NCI-H2107 (cell line): ENCODE measurements at regions not wholly inside any gene's neighbourhood (a gene's known extent, or its start where the extent isn't known, plus 50 kb on each side); places are given as distances from the start of the nearest gene placed in this dataset.
"Not testable (repeated sequence)": the region's sequence is repeated elsewhere in the genome, so short reads cannot be mapped to it uniquely, and the experiment has no call there.

Source experiments
- DNase-seq: peaks from one replicate; lab custom pipeline; 2025; lab: John Stamatoyannopoulos, UW

GRCh38 chrX:47776292-47777006, 60.3 kb upstream of the ZNF81 start:
- no peak for DNase-seq

GRCh38 chrX:47772764-47773163, 63.9 kb upstream of the ZNF81 start:
- no peak for DNase-seq

- DNase-seq, result no peak
Observed at GRCh38 chrX:47771473-47771872, 65.2 kb upstream of the ZNF81 start.

- not testable (repeated sequence) for DNase-seq
Observed at GRCh38 chrX:47762826-47763225, 73.9 kb upstream of the ZNF81 start.

GRCh38 chrX:47752685-47753084, 84.0 kb upstream of the ZNF81 start:
- DNase-seq, result no peak

- DNase-seq, result peak; percentile 8
Observed at GRCh38 chrX:47751670-47752069, 85.0 kb upstream of the ZNF81 start.

- DNase-seq, result no peak
Observed at GRCh38 chrX:47749185-47749967, 87.3 kb upstream of the ZNF81 start.

- no peak for DNase-seq
Observed at GRCh38 chrX:47748576-47748975, 88.1 kb upstream of the ZNF81 start.

GRCh38 chrX:47746446-47746845, 87.5 kb upstream of the UXT start:
- no peak for DNase-seq

GRCh38 chrX:47745416-47745815, 86.4 kb upstream of the UXT start:
- no peak for DNase-seq

- no peak for DNase-seq
Observed at GRCh38 chrX:47743504-47743903, 84.5 kb upstream of the UXT start.

GRCh38 chrX:47738870-47739269, 79.9 kb upstream of the UXT start:
- not testable (repeated sequence) for DNase-seq

- DNase-seq, result no peak
Observed at GRCh38 chrX:47723689-47724088, 64.7 kb upstream of the UXT start.

- DNase-seq, result no peak
Observed at GRCh38 chrX:47723083-47723482, 64.1 kb upstream of the UXT start.

- DNase-seq, result no peak
Observed at GRCh38 chrX:47722260-47722659, 63.3 kb upstream of the UXT start.

GRCh38 chrX:47715078-47715477, 56.1 kb upstream of the UXT start:
- DNase-seq, result not testable (repeated sequence)

GRCh38 chrX:47712675-47713074, 53.7 kb upstream of the UXT start:
- not testable (repeated sequence) for DNase-seq

GRCh38 chrX:47710252-47710651, 51.3 kb upstream of the UXT start:
- no peak for DNase-seq
